Head of caudate nucleus (tissue), 42 donors: ENCODE measurements at regions not wholly inside any gene's neighbourhood (a gene's known extent, or its start where the extent isn't known, plus 50 kb on each side); places are given as distances from the start of the nearest gene placed in this dataset.

Source experiments
- DNase-seq, 42 donors: peaks; one replicate each; pipeline versions ENCODE4 v3.0.0 to v3.0.0-alpha.2; 2020 to 2021; ENCODE audit warnings: mixed read lengths in 7 of 42
- intact Hi-C: fragments of 100-400 bp; cut with DNase I; formaldehyde crosslinking; loops from one replicate; pipeline ENCODE4 v1.15.0; 2022

- DNase-seq = peak in 1 of 42 donors; percentile 41
- intact Hi-C loops = no loop called here
Observed at GRCh38 chr7:50184271-50184990, 91.4 kb upstream of the ZPBP start.

- DNase-seq = peak in 9 of 42 donors; percentile 15 to 48 (median 29)
- intact Hi-C loops = no loop called here
Observed at GRCh38 chr7:50182759-50183158, 89.7 kb upstream of the ZPBP start.

GRCh38 chr7:50181081-50181480, 88.0 kb upstream of the ZPBP start:
- DNase-seq = peak in 1 of 42 donors; percentile 36
- intact Hi-C loops = no loop called here

GRCh38 chr7:50178166-50178565, 85.1 kb upstream of the ZPBP start:
- intact Hi-C loops = no loop called here

GRCh38 chr7:50174948-50175347, 81.9 kb upstream of the ZPBP start:
- intact Hi-C loops = no loop called here

More at GRCh38 chr7:50178166-50178565, 85.1 kb upstream of the ZPBP start:
- DNase-seq = no peak

GRCh38 chr7:50166997-50167965, 74.2 kb upstream of the ZPBP start:
- DNase-seq = peak in 2 of 42 donors; percentile 26 to 38
- intact Hi-C loops = no loop called here

More at GRCh38 chr7:50174948-50175347, 81.9 kb upstream of the ZPBP start:
- DNase-seq = no peak

- intact Hi-C loops = no loop called here
- no peak for DNase-seq
Observed at GRCh38 chr7:50164559-50165170, 71.6 kb upstream of the ZPBP start.

- intact Hi-C loops = no loop called here
- DNase-seq = peak in 2 of 42 donors; percentile 36 to 40
Observed at GRCh38 chr7:50160206-50160605, 67.2 kb upstream of the ZPBP start.

GRCh38 chr7:50159154-50159553, 66.1 kb upstream of the ZPBP start:
- intact Hi-C loops = no loop called here
- DNase-seq = peak in 1 of 42 donors; percentile 27

- intact Hi-C loops = no loop called here
- peak in 1 of 42 donors; percentile 29 for DNase-seq
Observed at GRCh38 chr7:50156706-50157105, 63.7 kb upstream of the ZPBP start.

GRCh38 chr7:50156163-50156562, 63.1 kb upstream of the ZPBP start:
- intact Hi-C loops = no loop called here
- peak in 1 of 42 donors; percentile 31 for DNase-seq

GRCh38 chr7:50155755-50156154, 62.7 kb upstream of the ZPBP start:
- no peak for DNase-seq
- intact Hi-C loops = no loop called here

- no peak for DNase-seq
- intact Hi-C loops = no loop called here
Observed at GRCh38 chr7:50153995-50154394, 60.9 kb upstream of the ZPBP start.

GRCh38 chr7:50153148-50153547, 60.1 kb upstream of the ZPBP start:
- no peak for DNase-seq
- intact Hi-C loops = no loop called here

- intact Hi-C loops = no loop called here
- no peak for DNase-seq
Observed at GRCh38 chr7:50152486-50152885, 59.4 kb upstream of the ZPBP start.

GRCh38 chr7:50151661-50152060, 58.6 kb upstream of the ZPBP start:
- intact Hi-C loops = no loop called here
- DNase-seq = no peak

- DNase-seq = peak in 4 of 42 donors; percentile 18 to 44 (median 30)
- intact Hi-C loops = no loop called here
Observed at GRCh38 chr7:50151001-50151400, 58.0 kb upstream of the ZPBP start.

GRCh38 chr7:50149369-50149768, 56.3 kb upstream of the ZPBP start:
- no peak for DNase-seq
- intact Hi-C loops = no loop called here

GRCh38 chr7:50147951-50148808, 55.1 kb upstream of the ZPBP start:
- intact Hi-C loops = no loop called here

More at GRCh38 chr7:50147951-50148808, 55.1 kb upstream of the ZPBP start:
- DNase-seq = peak in 1 of 42 donors; percentile 33
